Uterus (tissue), 3 donors: ENCODE measurements at regions not wholly inside any gene's neighbourhood (a gene's known extent, or its start where the extent isn't known, plus 50 kb on each side); places are given as distances from the start of the nearest gene placed in this dataset.

ENCODE experiments used
- DNase-seq, 2 donors: peaks; one replicate each; pipeline ENCODE4 v3.0.0-alpha.2; 2019 to 2020
- H3K27ac ChIP-seq, 2 donors: fragments of 200-600 bp; sonication (generic); 1 replicate in 1 of 2; 2 replicates in 1 of 2; pipeline ENCODE4 v1.5.1; 2016 to 2018
- H3K27me3 ChIP-seq, 2 donors: fragments of 200-600 bp; sonication (generic); one replicate each; pipeline ENCODE4 v1.5.1; 2018 to 2019; ENCODE audit warnings: control low read depth in 1 of 2
- H3K36me3 ChIP-seq, 2 donors: fragments of 200-600 bp; sonication (generic); one replicate each; pipeline ENCODE4 v1.5.1; 2019; ENCODE audit warnings: control low read depth in 1 of 2
- H3K4me1 ChIP-seq, 2 donors: fragments of 200-600 bp; sonication (generic); one replicate each; pipeline ENCODE4 v1.5.1; 2018 to 2019; ENCODE audit warnings: control low read depth in 1 of 2
- H3K4me3 ChIP-seq, 2 donors: fragments of 200-600 bp; sonication (generic); 1 replicate in 1 of 2; 2 replicates in 1 of 2; pipeline ENCODE4 v1.5.1; 2018 to 2019; ENCODE audit warnings: mild to moderate bottlenecking in 1 of 2
- H3K9me3 ChIP-seq, 2 donors: fragments of 200-600 bp; sonication (generic); one replicate each; pipeline ENCODE4 v1.5.1; 2019; ENCODE audit warnings: control low read depth in 1 of 2
- CTCF ChIP-seq, 4 experiments: fragments of 200-600 bp in 2 of 4; fragments of 450-650 bp in 2 of 4; sonication (generic) in 2 of 4; IDR thresholded peaks; one replicate each; pipeline ENCODE4 v1.5.1; 2016 to 2019; ENCODE audit warnings: antibody characterized with exemption in 4 of 4, mild to moderate bottlenecking in 2 of 4, moderate library complexity in 1 of 4
- POLR2A ChIP-seq, 2 donors: fragments of 450-650 bp; IDR thresholded peaks; one replicate each; pipeline ENCODE4 v1.6.1; 2016; ENCODE audit warnings: antibody characterized with exemption in 2 of 2, mild to moderate bottlenecking in 1 of 2, moderate library complexity in 1 of 2
- intact Hi-C: fragments of 100-400 bp; cut with DNase I; formaldehyde crosslinking; loops from one replicate; pipeline ENCODE4 v1.15.1; 2023; ENCODE audit warnings: low total_unique reads
- donor health status: DM: yes; HTN: yes; CAD: no.

- no peaks in the 10 kb centered on the region for H3K4me1 ChIP-seq
- TF ChIP-seq POLR2A (IDR thresholded peaks at IDR 0.05) (no peak), CTCF (IDR thresholded peaks at IDR 0.05) (no peak)
- no peak for DNase-seq
- no peaks in the 10 kb centered on the region for H3K9me3 ChIP-seq
- no peaks in the 10 kb centered on the region for H3K36me3 ChIP-seq
- no peak overlapping the region for H3K27ac ChIP-seq
- H3K27me3 ChIP-seq, result no peaks in the 10 kb centered on the region
- no peak overlapping the region for H3K4me3 ChIP-seq
- intact Hi-C loops, result no loop called here
These were observed 217.5 kb downstream of the MATN1 start for GRCh38 chr1:30505853-30506252.

GRCh38 chr1:30492451-30492850 lies 230.9 kb downstream of the MATN1 start:
- H3K36me3 ChIP-seq, result no peaks in the 10 kb centered on the region
- intact Hi-C loops, result no loop called here
- no peak overlapping the region for H3K27ac ChIP-seq
- TF ChIP-seq CTCF (IDR thresholded peaks at IDR 0.05), result no peak
- TF ChIP-seq POLR2A (IDR thresholded peaks at IDR 0.05), result no peak
- no peak overlapping the region for H3K4me3 ChIP-seq
- H3K4me1 ChIP-seq, result no peaks in the 10 kb centered on the region
- H3K27me3 ChIP-seq, result no peaks in the 10 kb centered on the region
- no peaks in the 10 kb centered on the region for H3K9me3 ChIP-seq
- DNase-seq, result no peak

- Histone ChIP-seq H3K36me3 (no peaks in the 10 kb centered on the region), H3K27ac (no peak overlapping the region), H3K4me3 (no peak overlapping the region), H3K27me3 (no peaks in the 10 kb centered on the region), H3K9me3 (no peaks in the 10 kb centered on the region), H3K4me1 (no peaks in the 10 kb centered on the region)
- TF ChIP-seq CTCF (IDR thresholded peaks at IDR 0.05) (no peak), POLR2A (IDR thresholded peaks at IDR 0.05) (no peak)
- intact Hi-C loops, result no loop called here
- no peak for DNase-seq
These were observed 231.6 kb downstream of the MATN1 start for GRCh38 chr1:30491831-30492230.

- Histone ChIP-seq H3K27ac (no peak overlapping the region), H3K4me3 (no peak overlapping the region), H3K9me3 (no peaks in the 10 kb centered on the region), H3K36me3 (no peaks in the 10 kb centered on the region), H3K4me1 (no peaks in the 10 kb centered on the region), H3K27me3 (no peaks in the 10 kb centered on the region)
- TF ChIP-seq CTCF (IDR thresholded peaks at IDR 0.05) (no peak), POLR2A (IDR thresholded peaks at IDR 0.05) (no peak)
- DNase-seq, result no peak
- intact Hi-C loops, result no loop called here
These were observed 232.8 kb downstream of the MATN1 start for GRCh38 chr1:30490554-30491053.

- no peaks in the 10 kb centered on the region for H3K27me3 ChIP-seq
- no peak overlapping the region for H3K27ac ChIP-seq
- TF ChIP-seq POLR2A (IDR thresholded peaks at IDR 0.05) (no peak), CTCF (IDR thresholded peaks at IDR 0.05) (no peak)
- DNase-seq, result no peak
- no peak overlapping the region for H3K4me3 ChIP-seq
- H3K9me3 ChIP-seq, result no peaks in the 10 kb centered on the region
- intact Hi-C loops, result no loop called here
- no peaks in the 10 kb centered on the region for H3K4me1 ChIP-seq
- H3K36me3 ChIP-seq, result no peaks in the 10 kb centered on the region
These were observed 233.5 kb downstream of the MATN1 start for GRCh38 chr1:30489737-30490389.
